GM18861 (cell line): ENCODE measurements at regions not wholly inside any gene's neighbourhood (a gene's known extent, or its start where the extent isn't known, plus 50 kb on each side); places are given as distances from the start of the nearest gene placed in this dataset.

ENCODE experiments used
- ATAC-seq: cut with Tn5 transposase; IDR thresholded peaks from one replicate; pipeline ENCODE4 v1.9.1; 2021; ENCODE audit not compliant: unreplicated experiment

DNA sequence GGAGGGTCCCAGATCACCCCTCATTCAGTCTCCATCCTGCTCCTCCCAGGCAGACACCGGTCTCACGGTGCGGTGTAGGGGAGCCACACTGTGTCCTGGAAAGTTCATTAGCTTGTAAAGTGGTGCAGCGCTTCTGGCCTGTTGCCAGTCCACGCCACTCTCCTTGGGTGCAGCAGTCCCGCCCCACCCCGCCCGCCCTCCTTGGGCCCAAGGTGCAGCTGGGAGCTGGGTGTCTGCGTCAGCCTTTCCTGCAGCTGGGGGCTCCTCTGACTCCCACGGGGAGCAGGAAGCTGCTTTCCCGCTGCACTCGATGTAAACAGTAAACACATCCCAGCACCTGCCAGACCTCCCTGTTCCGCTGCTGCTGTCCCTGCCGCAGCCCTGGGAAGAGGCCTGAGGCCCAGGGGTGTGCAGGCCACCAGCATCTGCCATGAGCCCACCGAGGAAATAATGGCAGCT lies 53.8 kb upstream of the ASB18 start:
- ATAC-seq: no peak

DNA sequence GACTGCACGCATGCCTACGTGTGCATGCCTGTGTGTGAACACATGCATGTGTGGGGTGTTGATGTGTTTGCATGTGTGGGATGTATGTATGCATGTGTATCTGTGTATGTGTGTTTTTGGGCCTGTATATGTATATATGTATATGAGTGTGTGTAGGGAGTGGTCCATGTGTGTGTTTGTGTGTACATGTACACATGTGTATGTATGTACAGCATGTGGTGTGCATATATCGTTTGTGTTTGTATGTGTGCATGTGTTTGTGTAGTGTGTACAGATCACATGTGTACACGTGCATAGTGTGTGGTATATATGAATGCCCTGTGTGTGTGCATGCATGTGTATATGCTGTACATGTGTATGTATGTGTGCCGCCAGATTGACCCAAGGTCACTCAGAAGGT lies 54.2 kb upstream of the ASB18 start:
- no peak for ATAC-seq

DNA sequence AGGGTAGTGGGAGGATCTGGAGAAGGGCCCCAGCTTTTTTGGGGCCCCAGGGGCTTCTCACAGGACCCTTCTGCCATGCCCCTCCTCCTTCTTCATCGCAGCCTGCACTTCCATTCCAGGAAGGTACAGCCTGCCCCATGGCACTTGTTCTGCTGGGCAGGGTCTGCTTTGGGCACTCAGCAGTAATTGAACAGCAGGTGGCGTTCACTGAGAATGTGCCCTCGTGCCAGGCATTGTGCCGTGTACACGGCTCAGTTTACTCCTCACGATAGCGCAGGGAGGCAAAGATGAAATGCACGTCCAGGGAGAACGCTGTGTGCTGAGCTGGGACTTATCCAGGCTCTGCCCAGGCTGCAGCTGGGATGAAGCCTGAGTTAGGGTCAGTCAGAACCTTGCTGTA lies 54.8 kb upstream of the ASB18 start:
- no peak for ATAC-seq

DNA sequence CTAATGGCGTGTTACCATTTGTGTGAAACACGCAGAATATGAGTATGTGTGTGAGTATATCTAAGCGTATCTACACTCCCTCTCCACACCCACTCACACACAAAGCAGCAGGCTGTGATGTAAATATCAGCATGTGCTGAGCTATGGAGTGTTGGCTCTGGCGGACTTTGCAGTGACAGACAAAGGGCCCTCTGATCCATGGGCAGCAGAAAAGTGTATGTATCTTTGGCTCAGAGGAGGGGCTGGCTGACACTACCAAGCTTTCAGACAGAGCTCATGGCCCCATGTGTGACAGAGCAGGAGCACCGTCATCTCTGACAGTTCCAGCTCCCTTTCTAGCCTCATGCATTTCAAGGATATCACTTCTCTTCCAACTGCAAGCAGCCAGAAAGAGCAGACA lies 57.2 kb upstream of the ASB18 start:
- no peak for ATAC-seq

DNA sequence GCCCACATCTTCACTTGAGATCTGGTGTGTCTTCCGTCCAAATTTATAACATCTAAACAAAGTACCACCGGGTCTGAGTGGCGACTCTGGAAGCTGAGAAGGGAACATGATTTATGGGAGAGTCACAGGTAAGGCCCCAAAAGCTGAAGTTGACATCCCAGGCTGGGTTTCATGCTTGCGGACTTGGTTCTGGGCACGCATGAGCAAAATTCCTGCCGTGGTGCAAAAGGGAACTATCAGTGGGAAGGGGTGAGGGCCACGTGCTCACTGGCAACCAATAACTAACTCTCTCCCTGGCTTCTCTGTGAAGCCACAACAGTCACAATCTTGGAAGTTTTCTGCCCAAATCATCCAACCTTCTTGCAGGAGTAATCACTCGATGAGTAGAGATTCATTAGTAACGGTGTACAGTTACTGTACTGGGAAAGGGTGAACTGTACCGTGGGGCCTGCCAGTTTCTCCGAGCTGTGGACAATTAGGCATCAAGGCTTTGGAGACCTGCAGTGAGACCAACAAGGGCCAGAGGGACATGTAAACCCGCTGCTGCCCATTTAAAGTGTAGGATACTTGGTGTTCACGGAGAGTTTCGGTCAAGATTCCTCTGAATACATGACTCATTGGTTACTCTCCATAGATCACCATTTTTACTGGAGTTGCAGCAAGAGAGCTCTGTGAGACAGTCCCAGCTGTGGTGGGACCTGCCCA lies 69.4 kb upstream of the ASB18 start:
- ATAC-seq: no peak

DNA sequence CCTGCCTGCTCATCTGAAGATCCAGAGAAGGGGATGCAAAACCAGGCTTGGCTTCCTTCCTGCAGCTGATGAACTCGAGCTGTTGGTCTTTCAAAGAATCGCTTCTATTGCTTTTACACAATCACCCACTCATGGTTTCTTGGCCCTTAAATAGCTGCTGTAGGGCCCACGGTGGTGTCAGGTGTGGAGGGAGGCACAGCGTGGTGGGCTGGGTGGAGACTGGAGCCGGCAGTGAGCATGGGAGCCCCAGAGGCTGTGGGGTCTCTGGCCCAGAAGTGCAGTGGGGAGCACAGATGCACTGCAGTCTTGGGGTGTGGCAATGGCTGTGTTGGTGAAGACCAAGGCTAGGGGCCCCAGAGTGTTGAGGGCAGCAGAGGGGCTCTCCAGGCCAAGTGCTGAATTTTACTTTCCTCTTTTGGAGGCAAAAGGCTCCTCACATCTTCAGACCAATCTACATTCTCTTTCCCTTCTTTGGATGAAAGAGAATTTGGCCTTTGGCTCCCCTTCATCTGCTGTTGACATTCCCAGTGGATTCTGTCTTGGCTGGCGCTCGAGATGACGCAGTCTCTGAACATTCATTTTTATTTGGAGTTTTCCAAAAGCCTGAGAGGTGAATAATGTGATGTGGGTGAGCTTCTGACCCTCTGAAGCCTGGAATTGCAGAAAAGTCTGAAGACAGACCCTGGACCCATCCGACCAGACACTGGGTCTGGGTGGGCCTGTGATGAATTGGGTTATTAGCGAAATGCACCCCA lies 70.1 kb upstream of the ASB18 start:
- no peak for ATAC-seq

DNA sequence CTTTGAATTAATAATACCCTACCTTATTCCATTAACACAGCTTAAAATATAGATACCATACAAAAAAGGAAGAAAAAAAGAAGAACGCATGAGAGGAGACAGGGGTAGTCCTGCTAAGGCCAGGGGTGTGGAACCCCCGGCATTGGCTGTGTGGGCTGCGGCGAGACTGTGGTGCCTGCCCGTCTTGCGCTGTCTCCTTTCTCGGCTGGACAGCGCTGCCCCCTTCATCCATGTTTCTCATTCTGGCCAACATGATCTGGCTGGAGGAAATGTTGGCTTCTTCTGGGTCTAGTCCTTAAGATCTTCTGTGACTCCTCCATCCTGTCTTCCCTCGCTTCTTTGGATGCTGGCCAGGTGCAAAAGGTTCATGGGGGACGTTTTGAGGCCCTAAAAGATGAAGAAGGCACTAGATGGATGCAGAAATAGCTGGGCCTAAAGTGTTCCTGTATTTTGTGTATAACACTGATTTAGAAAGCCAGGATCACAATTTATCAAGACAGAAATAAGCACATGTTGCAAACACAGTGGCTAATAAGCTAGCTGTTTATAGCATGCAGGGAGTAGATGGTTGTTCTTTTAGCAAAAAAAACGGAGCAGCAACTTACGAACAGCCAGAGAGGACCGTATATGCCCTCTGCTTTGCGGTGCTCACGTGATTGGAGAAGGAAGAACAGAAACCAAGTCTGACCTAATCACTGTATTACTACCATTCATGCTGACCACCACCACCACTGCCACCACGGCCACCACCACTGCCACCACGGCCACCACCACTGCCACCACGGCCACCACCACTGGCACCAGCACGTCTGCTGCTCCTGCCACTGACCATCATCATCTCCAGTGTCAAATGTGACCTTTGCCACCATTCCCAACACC lies 71.7 kb upstream of the ASB18 start:
- ATAC-seq: no peak

DNA sequence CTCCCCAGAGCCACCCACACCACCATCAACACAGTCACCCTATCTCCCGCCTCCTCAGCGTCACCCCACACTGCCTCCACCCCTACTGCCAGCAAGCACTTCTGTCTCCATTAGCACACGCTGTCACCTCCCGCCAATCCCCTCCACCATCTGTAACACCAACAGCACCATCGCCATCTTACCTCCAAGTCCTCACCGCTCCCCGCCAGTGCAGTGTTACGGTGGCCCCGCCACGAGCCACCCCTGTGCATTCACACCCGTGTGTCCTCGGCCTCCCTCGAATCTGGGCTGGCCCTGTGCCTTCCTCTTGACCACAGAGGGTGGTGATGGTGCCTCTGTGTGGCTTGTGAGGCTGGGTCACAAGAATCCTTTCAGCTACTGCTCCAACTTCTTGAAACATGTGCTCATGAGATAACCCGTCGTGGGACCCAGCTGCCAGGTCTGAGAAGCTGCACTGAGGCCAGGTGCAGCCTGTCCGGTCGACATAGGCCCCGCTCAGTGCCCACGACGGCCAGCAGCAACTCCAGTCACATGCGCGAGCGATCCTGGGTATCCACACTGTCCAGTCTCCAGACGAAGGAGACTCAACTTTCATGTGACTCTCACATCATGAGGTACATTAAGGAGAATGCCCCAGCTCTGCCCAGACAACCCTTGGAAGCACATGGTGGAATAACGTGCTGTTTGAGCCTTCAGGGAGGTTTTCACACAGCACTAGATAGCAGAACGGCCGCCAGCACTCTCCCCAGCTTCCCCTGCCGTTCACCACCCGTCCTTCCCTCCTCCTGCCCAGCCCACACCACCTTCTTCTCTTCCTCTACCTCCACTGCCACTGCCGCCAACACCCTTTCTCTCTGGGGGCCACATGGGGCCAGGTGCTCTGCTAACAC lies 72.6 kb upstream of the ASB18 start:
- ATAC-seq: no peak

DNA sequence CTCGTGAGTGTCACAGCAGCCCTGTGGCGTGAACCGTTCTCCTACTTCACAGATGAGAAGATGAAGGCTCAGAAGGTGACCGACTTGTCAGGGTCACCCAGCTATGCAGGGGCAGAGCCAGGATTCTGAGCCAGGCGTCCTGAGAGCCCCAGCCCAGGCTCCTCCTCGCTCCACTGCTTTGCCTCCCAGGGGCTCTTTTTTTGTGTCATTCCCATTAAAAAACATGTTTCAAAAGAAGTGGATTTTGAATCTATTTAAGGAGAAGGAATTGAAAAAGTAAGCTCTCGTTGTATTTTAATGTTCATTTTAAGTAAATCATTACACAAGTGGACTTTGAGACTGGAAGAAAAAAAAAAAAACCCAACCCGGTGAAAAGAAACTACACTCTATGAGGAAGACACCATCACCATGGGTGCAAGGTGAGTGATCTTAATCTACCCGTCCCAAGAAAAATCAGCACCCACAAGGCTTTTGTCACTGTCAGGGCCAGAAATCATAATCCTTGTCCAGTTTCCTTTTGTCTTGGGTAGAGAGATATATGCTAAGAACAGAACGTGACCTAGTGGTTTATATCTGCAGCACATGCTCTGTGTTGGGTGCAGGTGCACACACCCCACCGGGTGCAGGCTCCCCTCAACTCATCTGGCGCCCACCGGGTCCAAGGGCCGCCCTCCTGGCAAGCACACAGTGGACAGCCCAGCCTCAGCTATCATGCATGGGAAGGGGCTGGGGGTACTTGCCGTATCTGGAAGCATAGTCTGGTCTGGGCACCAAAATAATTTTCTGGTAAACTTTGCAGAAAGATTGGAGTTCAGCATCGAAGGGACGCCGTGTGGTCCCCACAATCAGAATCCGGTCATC lies 73.5 kb upstream of the ASB18 start:
- no peak for ATAC-seq

DNA sequence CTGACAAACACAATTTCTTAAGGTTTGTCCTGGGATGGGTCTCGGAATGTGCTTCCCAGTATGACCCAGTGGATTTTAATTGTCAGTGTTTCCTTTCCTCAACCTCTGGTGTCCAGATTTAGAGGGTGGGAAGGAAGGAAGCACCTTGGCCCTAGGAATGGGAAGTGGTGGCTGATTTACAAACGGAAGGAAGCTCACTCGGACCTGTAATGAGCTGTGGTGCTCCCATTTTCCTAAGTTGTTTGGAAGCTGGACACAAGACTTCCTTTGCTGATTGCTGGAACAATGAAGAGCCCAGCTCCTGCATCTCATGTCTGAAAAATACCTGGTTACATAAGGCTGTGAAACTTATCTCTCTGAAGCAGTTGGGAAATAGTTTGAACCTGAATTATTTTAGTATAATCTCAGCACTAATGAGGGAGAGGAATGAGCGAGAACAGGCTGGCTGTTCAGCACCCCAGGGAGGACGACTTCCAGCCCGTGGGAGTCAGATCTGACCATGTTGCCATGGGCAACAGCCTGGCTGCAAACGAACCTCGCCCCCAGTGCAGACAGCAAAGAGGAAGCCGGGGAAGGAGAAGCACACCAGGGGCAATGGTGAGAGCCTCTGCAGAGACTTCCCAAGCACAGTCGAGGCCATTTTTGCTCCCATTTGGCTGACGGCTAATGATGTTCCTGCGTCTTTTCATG lies 74.4 kb upstream of the ASB18 start:
- no peak for ATAC-seq

DNA sequence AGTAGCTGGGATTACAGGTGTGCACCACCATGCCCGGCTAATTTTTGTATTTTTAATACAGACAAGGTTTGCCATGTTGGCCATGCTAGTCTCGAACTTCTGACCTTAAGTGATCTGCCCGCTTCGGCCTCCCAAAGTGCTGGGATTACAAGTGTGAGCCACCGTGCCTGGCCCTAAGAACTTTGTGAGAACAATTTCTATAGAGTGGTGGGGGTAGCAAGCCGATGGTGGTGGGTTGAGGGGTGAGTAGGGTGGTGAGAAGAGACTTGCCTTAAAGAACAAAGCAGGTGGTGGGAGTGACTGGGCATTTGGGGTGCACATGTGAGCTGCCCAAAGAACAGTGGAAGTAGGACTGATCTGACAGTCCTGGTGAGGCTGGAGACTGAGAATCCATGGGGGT lies 76.0 kb upstream of the ASB18 start:
- no peak for ATAC-seq

DNA sequence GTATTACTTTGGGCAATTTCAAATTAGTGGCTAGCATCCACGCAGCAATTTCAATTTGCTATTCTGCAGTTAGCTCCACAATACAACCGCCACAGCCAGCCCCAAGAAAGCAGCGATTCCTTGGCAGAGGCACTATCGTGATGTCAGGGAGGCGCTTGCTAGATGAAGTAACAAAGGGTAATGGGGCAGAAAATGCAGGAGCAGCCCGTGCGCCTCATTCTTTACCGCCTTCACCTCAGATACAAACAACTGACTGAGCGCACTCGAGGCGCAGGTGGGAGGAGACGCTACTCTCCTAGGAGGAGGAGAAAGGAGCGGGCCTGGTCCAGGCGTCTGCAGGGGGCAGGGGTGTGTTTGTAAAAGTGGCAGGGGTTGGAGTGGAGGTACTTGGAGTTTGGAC lies 76.9 kb upstream of the ASB18 start:
- no peak for ATAC-seq

DNA sequence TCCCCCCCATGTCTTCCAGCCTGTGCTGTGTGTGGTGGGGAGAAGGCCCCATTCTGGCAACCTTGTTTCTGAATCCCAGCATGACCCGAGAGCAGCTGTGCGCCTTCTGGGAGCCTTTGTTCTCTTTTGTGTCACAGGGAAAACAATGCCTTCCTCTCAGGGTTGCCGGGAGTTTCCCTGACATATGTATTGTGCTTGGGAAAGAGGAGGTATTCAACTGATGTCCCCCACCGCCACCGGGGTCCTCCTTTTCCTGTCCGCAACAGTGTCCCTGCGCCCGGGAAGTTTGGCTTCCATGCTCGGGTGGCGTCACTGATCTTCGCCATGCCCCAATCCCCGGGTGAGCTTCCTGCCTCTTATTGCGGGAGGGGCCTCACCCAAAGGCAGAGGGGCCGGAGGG lies 77.5 kb upstream of the ASB18 start:
- ATAC-seq: no peak

DNA sequence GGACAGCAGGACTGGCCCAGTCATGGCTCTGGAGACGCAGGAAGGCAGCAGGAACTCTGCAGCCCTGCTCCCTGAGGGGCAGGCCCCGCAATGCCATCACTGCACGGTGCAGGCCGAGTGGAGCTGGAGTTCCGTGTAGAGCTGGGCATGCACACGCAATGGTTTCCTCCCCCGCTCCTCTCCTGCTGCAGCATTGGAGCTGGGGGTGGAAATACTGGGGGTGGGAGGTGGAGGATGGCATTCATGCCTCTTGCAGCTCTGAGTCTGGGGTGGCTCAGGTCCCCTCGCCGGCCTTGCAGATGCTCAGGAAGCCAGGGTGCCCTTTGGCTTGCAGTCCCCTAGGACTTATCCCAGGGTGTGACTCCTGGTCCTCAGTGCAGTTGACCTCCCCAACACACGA lies 78.3 kb upstream of the ASB18 start:
- ATAC-seq: no peak

DNA sequence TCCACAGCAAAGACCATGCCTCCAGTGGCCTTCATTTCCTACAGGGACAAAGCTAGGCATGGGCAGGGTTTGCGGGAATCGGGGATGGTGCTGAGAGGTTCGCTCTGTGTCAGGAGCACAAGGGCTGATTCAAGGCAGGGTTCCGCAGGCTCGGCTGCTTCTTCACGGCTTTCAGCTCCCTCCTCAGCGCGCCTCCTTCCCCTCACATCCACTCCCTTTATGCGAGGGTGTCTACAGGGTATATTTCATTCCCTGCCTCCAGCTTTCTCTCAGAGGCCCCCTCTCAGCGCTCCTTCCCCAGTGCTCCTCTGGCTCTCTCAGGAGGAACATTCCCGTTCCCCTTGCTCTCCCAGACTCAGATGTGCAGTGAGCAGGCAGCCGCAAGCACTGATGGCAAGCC lies 78.7 kb upstream of the ASB18 start:
- no peak for ATAC-seq

DNA sequence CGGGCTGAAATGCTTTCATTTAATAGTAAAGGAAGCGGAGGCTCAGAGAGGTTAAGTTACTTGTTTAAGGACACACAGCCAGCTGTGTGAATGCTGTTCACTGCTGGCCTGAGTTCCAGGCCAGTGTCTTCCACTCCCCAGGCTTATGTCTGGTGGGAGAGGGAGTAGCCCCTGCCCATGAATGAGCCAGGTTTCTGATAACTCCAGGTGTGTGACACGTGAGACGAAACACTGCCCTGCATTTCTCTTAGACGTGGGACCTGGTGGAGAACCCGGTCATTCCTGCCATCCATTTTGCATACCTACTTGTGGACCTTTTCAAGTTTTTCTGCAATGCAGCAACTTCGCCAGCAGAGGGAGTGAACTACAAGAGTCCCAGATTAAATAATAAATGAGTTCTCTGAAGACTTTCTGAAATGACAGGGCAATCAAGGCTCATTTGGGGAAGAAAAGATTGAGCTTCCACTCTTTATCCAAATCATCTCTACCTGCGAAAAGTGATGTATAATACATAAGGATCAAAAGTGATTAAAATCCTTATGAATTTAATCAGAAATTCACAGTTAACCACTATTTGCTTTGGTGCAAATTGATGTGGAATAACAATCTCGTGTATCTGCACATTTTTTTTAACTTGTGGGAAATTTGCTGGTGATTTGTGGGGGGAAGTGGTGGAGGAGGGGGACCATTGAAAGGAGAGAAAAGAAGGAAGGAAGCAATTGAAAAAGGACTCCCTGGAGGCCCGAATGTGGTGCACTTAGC lies 79.4 kb upstream of the ASB18 start:
- ATAC-seq: no peak

DNA sequence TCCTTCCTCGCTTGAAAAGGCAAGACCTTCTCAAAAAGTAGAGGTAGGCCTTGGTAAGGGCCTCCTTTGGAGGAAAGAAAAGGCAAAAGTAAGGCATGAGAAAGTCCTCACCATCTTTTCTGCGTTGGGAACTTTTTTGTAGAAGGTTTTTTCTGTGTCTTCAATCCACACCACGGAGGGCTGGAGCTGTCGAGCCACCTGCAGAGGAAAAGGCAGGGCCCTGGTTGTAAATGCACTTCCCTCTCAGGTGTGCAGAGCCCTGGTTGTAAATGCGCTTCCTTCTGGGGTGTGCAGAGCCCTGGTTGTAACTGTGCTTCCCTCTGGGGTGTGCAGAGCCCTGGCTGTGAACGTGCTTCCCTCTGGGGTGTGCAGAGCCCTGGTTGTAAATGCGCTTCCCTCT lies 80.2 kb upstream of the ASB18 start:
- ATAC-seq: no peak

DNA sequence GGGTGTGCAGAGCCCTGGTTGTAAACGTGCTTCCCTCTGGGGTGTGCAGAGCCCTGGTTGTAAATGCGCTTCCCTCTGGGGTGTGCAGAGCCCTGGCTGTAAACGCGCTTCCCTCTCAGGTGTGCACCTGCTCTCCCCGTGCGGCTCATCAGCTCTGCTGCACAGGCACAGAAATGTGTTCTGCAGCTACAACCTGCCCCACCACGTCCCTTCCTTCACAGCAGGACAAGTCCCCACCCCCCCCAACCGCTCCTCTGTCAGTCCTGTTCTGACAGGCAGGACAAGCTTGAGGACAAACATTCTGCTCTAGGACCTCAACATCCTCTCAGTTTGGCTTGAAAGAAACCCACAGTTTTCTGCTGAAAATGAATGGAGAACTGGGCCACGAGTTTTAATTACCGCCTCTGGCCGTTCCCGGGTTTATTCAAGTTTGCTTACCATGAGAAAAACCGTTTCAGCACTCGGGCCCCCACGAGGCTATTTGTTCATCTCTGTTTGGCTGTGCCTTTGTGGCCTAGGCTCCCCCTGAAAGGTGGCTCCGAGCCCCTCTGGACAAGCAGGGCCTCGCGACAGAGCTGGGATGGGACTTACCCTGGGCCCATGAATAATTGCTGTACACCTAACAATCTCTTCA lies 81.0 kb upstream of the ASB18 start:
- no peak for ATAC-seq
